Mammary epithelial cell (primary cell): ENCODE measurements at regions not wholly inside any gene's neighbourhood (a gene's known extent, or its start where the extent isn't known, plus 50 kb on each side); places are given as distances from the start of the nearest gene placed in this dataset.

Experiments
- CTCF ChIP-seq, 2 donors: IDR thresholded peaks in 1 of 2; conservative IDR thresholded peaks in 1 of 2; 2 replicates each; pipeline ENCODE4 v1.5.1; 2011 to 2012; ENCODE audit warnings: inconsistent platforms in 2 of 2, low read length in 2 of 2, mild to moderate bottlenecking in 2 of 2, control low read depth in 1 of 2, low read depth in 1 of 2; ENCODE audit not compliant: insufficient read depth in 1 of 2; ENCODE audit errors: extremely low read depth in 1 of 2
- EZH2 ChIP-seq: IDR thresholded peaks from 2 replicates; pipeline ENCODE4 v1.6.1; 2012; ENCODE audit warnings: low read length, inconsistent platforms, borderline replicate concordance

- no peak for TF ChIP-seq CTCF (conservative IDR thresholded peaks at IDR 0.05 in 1 of 2, IDR thresholded peaks at IDR 0.05 in 1 of 2; ENCODE audit: extremely low read depth in 1 of 2, insufficient read depth in 1 of 2, low read depth in 1 of 2, low read length in 2 of 2)
- TF ChIP-seq EZH2 = no peak
Measured at GRCh38 chr15:96390986-96391385, 60.5 kb downstream of the NR2F2 start.
